ACC112 (cell line): ENCODE measurements at regions not wholly inside any gene's neighbourhood (a gene's known extent, or its start where the extent isn't known, plus 50 kb on each side); places are given as distances from the start of the nearest gene placed in this dataset.
"Not testable (repeated sequence)": the region's sequence is repeated elsewhere in the genome, so short reads cannot be mapped to it uniquely, and the experiment has no call there.

ENCODE experiments used
- H2AFZ ChIP-seq: fragments of 200-600 bp; sonication (generic); one replicate; pipeline ENCODE4 v1.6.0; 2017; ENCODE audit warnings: antibody characterized with exemption, low read length; ENCODE audit not compliant: unreplicated experiment
- H3K27ac ChIP-seq: fragments of 200-600 bp; sonication (generic); 2 replicates; pipeline ENCODE4 v1.5.1; 2014; ENCODE audit warnings: low read depth, mild to moderate bottlenecking, antibody characterized with exemption, low read length, moderate library complexity
- H3K27me3 ChIP-seq: fragments of 200-600 bp; sonication (generic); 2 replicates; pipeline ENCODE4 v1.6.1; 2014; ENCODE audit warnings: mild to moderate bottlenecking, antibody characterized with exemption, low read length, moderate library complexity, mixed read lengths; ENCODE audit not compliant: insufficient read depth
- H3K36me3 ChIP-seq: fragments of 200-600 bp; sonication (generic); 2 replicates; pipeline ENCODE4 v1.6.1; 2016; ENCODE audit warnings: mild to moderate bottlenecking, antibody characterized with exemption, low read length, moderate library complexity, mixed read lengths; ENCODE audit not compliant: insufficient read depth
- H3K4me1 ChIP-seq: fragments of 200-600 bp; sonication (generic); one replicate; pipeline ENCODE4 v1.6.1; 2016; ENCODE audit warnings: low read length, mixed read lengths; ENCODE audit not compliant: insufficient read depth, unreplicated experiment, control insufficient read depth
- H3K4me3 ChIP-seq: fragments of 200-600 bp; sonication (generic); 2 replicates; pipeline ENCODE4 v1.5.1; 2014; ENCODE audit warnings: mild to moderate bottlenecking, low read depth, low read length
- H3K79me2 ChIP-seq: fragments of 200-600 bp; sonication (generic); one replicate; pipeline ENCODE4 v1.6.0; 2016; ENCODE audit warnings: low read length; ENCODE audit not compliant: control insufficient read depth, unreplicated experiment, insufficient read depth

GRCh38 chr7:145474009-145474686, 638.3 kb upstream of the TPK1 start:
- Histone ChIP-seq H3K36me3 (no peaks in the 10 kb centered on the region), H3K79me2 (no peaks in the 10 kb centered on the region), H3K27ac (peak overlapping the region; percentile 26; the same call in 1 of the 2 replicates), H3K27me3 (no peaks in the 10 kb centered on the region), H3K4me1 (peaks cover 9% of the 10 kb centered on the region), H3K4me3 (no peak overlapping the region), H2AFZ (no peak overlapping the region)

- no peak overlapping the region for H3K27ac ChIP-seq
These were observed 636.0 kb upstream of the TPK1 start for GRCh38 chr7:145471883-145472282.

GRCh38 chr7:145464287-145464686, 628.4 kb upstream of the TPK1 start:
- no peak overlapping the region for H2AFZ ChIP-seq
- H3K36me3 ChIP-seq: no peaks in the 10 kb centered on the region
- no peaks in the 10 kb centered on the region for H3K27me3 ChIP-seq
- no peak overlapping the region for H3K4me3 ChIP-seq
- no peaks in the 10 kb centered on the region for H3K79me2 ChIP-seq
- H3K4me1 ChIP-seq: no peaks in the 10 kb centered on the region
- no peak overlapping the region for H3K27ac ChIP-seq

More at GRCh38 chr7:145471883-145472282, 636.0 kb upstream of the TPK1 start:
- H3K4me1 ChIP-seq: peaks cover 9% of the 10 kb centered on the region
- no peaks in the 10 kb centered on the region for H3K79me2 ChIP-seq
- H3K27me3 ChIP-seq: no peaks in the 10 kb centered on the region
- no peak overlapping the region for H2AFZ ChIP-seq
- no peak overlapping the region for H3K4me3 ChIP-seq
- H3K36me3 ChIP-seq: no peaks in the 10 kb centered on the region

- Histone ChIP-seq H3K4me3 (no peak overlapping the region), H3K79me2 (no peaks in the 10 kb centered on the region), H3K27me3 (no peaks in the 10 kb centered on the region), H3K36me3 (no peaks in the 10 kb centered on the region), H2AFZ (no peak overlapping the region), H3K4me1 (no peaks in the 10 kb centered on the region), H3K27ac (no peak overlapping the region)
These were observed 626.6 kb upstream of the TPK1 start for GRCh38 chr7:145462463-145462862.

- no peaks in the 10 kb centered on the region for H3K79me2 ChIP-seq
- no peaks in the 10 kb centered on the region for H3K36me3 ChIP-seq
- no peaks in the 10 kb centered on the region for H3K27me3 ChIP-seq
- H3K4me3 ChIP-seq: no peak overlapping the region
- H2AFZ ChIP-seq: no peak overlapping the region
- H3K27ac ChIP-seq: no peak overlapping the region
- H3K4me1 ChIP-seq: no peaks in the 10 kb centered on the region
These were observed 599.0 kb upstream of the TPK1 start for GRCh38 chr7:145434811-145435210.

GRCh38 chr7:145431834-145432233, 596.0 kb upstream of the TPK1 start:
- H2AFZ ChIP-seq: no peak overlapping the region
- no peaks in the 10 kb centered on the region for H3K79me2 ChIP-seq
- H3K36me3 ChIP-seq: no peaks in the 10 kb centered on the region
- H3K4me1 ChIP-seq: no peaks in the 10 kb centered on the region
- H3K27ac ChIP-seq: no peak overlapping the region
- H3K4me3 ChIP-seq: no peak overlapping the region
- H3K27me3 ChIP-seq: no peaks in the 10 kb centered on the region

- H3K27me3 ChIP-seq, H3K4me1 ChIP-seq, H3K36me3 ChIP-seq, H3K4me3 ChIP-seq, H3K79me2 ChIP-seq, H3K27ac ChIP-seq, H2AFZ ChIP-seq: not testable (repeated sequence)
These were observed 582.6 kb upstream of the TPK1 start for GRCh38 chr7:145418481-145418880.

GRCh38 chr7:145411066-145411465, 575.2 kb upstream of the TPK1 start:
- Histone ChIP-seq H3K27ac (no peak overlapping the region), H2AFZ (no peak overlapping the region), H3K27me3 (no peaks in the 10 kb centered on the region), H3K36me3 (no peaks in the 10 kb centered on the region), H3K4me1 (peaks cover 10% of the 10 kb centered on the region), H3K4me3 (no peak overlapping the region), H3K79me2 (no peaks in the 10 kb centered on the region)

GRCh38 chr7:145398758-145399157, 562.9 kb upstream of the TPK1 start:
- Histone ChIP-seq H3K4me3 (no peak overlapping the region; the same call in 1 of the 2 replicates), H2AFZ (no peak overlapping the region), H3K79me2 (no peaks in the 10 kb centered on the region), H3K27me3 (no peaks in the 10 kb centered on the region), H3K36me3 (no peaks in the 10 kb centered on the region), H3K4me1 (peaks cover 11% of the 10 kb centered on the region), H3K27ac (peak overlapping the region; percentile 89)

- Histone ChIP-seq H3K4me1 (peaks cover 2% of the 10 kb centered on the region), H3K27ac (no peak overlapping the region), H3K27me3 (no peaks in the 10 kb centered on the region), H3K4me3 (no peak overlapping the region), H2AFZ (no peak overlapping the region), H3K79me2 (no peaks in the 10 kb centered on the region), H3K36me3 (no peaks in the 10 kb centered on the region)
These were observed 558.3 kb upstream of the TPK1 start for GRCh38 chr7:145394126-145394525.

- Histone ChIP-seq H3K4me3 (no peak overlapping the region), H3K36me3 (no peaks in the 10 kb centered on the region), H3K4me1 (no peaks in the 10 kb centered on the region), H3K79me2 (no peaks in the 10 kb centered on the region), H2AFZ (no peak overlapping the region), H3K27me3 (no peaks in the 10 kb centered on the region), H3K27ac (no peak overlapping the region)
These were observed 546.9 kb upstream of the TPK1 start for GRCh38 chr7:145382762-145383161.
